ENCODE measurements at regions not wholly inside any gene's neighbourhood (a gene's known extent, or its start where the extent isn't known, plus 50 kb on each side); places are given as distances from the start of the nearest gene placed in this dataset.
A peak's percentile ranks its signal among the peaks of the same experiment; 100 is the strongest.

DNA sequence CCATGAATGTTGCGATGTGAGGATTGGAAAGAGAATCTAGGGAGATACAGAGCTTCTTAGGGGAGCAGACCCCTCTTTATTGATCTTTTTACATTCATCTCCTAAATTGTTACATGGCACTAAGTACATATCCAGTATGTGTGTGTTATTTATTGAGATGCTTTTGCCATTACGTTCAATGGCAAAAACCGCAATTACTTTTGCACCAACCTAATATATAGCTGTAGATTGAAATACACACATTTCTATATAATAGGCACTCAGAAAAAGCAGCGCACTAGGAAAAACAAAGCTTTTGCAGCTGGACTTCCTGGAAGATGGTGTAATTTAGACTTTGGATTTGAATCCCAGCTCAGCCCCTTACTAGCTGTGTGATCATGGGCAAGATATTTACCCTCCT lies 849.4 kb downstream of the SLC4A3 start:
- Histone ChIP-seq H3K9me3 (ENCODE audit: low read length) (no peaks in the 10 kb centered on the region), H3K36me3 (ENCODE audit: low read depth, low read length) (no peaks in the 10 kb centered on the region), H3K27ac (ENCODE audit: low read length) (peak overlapping the region; percentile 25; the same call in 1 of the 2 replicates), H3K4me2 (ENCODE audit: low read length) (no peak overlapping the region), H3K9me2 (replicated peaks; ENCODE audit: low read length) (no peaks in the 10 kb centered on the region), H3F3A (ENCODE audit: low read length, unreplicated experiment) (no peaks in the 10 kb centered on the region), H3K9ac (ENCODE audit: low read length) (no peak overlapping the region), H2AFZ (ENCODE audit: low read length) (no peak overlapping the region), H3K4me1 (ENCODE audit: insufficient read depth, low read length) (peaks cover 12% of the 10 kb centered on the region), H3K4me3 (ENCODE audit: low read length) (no peak overlapping the region), H3K79me2 (ENCODE audit: low read length) (no peaks in the 10 kb centered on the region), H3K27me3 (ENCODE audit: low read length) (no peaks in the 10 kb centered on the region), H4K20me1 (ENCODE audit: low read length) (no peaks in the 10 kb centered on the region)
- ChIA-PET CTCF (no interaction called here), POLR2A (ENCODE audit: unreplicated experiment) (no interaction called here)
- TF ChIP-seq, protein P1, sequence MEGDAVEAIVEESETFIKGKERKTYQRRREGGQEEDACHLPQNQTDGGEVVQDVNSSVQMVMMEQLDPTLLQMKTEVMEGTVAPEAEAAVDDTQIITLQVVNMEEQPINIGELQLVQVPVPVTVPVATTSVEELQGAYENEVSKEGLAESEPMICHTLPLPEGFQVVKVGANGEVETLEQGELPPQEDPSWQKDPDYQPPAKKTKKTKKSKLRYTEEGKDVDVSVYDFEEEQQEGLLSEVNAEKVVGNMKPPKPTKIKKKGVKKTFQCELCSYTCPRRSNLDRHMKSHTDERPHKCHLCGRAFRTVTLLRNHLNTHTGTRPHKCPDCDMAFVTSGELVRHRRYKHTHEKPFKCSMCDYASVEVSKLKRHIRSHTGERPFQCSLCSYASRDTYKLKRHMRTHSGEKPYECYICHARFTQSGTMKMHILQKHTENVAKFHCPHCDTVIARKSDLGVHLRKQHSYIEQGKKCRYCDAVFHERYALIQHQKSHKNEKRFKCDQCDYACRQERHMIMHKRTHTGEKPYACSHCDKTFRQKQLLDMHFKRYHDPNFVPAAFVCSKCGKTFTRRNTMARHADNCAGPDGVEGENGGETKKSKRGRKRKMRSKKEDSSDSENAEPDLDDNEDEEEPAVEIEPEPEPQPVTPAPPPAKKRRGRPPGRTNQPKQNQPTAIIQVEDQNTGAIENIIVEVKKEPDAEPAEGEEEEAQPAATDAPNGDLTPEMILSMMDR (conservative IDR thresholded peaks at IDR 0.05; ENCODE audit: low read depth, low read length), result no peak
- no peak for TF ChIP-seq EZH2 (IDR thresholded peaks at IDR 0.05; ENCODE audit: low read length, unreplicated experiment)
- no peak for TF ChIP-seq EZH2phosphoT487 (IDR thresholded peaks at IDR 0.05; ENCODE audit: borderline replicate concordance, low read length)
- ATAC-seq, result no peak
- no TSS peak for BruUV-seq (replicated peaks)
- intact Hi-C loops (cut with micrococcal nuclease), result no loop called here
- DNase-seq, result no peak

DNA sequence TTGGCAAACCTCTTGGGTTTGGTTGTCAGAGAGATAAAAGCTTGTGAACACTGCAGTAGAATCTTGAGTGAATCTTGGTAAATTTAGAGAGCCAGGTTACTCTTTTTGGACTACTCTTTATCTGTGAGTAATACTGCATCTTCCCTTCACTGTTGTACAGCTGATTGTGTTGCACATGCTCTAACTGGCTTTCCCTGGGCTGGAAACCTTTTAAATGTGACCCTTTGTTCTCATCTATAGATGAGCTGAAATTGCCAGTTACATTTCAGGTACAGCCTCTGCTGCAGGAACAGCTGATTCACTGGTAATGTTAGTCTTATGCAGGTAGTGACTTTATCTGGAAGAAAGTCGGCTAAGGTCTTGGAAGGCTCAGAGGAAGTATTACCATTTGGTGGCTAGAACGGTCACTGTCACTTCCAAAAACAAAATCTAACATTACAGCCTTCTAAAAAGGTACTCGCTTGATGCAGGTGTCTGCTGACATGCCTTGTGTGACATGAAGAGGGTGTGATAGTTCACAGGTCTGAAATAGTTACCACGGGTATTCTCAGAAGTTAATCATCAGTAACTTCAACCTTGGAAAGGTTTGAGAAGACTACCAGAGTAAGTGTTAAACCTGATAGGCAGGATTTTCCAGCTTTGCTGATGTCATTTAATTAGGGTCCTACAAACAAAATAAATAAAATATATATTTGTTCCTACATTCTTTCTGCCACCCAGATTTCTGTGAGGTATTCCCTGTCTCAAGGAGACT lies 851.1 kb downstream of the SLC4A3 start:
- DNase-seq, result peak; percentile 74

More for the DNA sequence above, 851.1 kb downstream of the SLC4A3 start:
- ChIA-PET POLR2A (ENCODE audit: unreplicated experiment) (interaction anchor here (0.7 kb wide), 1 partner anchor 56 kb away, joined by 3 read pairs; no protein-coding TSS in a partner anchor), CTCF (no interaction called here)
- H3F3A ChIP-seq (ENCODE audit: low read length, unreplicated experiment), result no peaks in the 10 kb centered on the region
- H3K27ac ChIP-seq (ENCODE audit: low read length), result peak overlapping the region; percentile 33
- H3K4me3 ChIP-seq (ENCODE audit: low read length), result no peak overlapping the region
- intact Hi-C loops (cut with micrococcal nuclease), result no loop called here
- no peaks in the 10 kb centered on the region for H3K27me3 ChIP-seq (ENCODE audit: low read length)
- no peak overlapping the region for H3K9ac ChIP-seq (ENCODE audit: low read length)
- peak; percentile 33; the same call in 1 of the 2 replicates for ATAC-seq
- no peak overlapping the region for H2AFZ ChIP-seq (ENCODE audit: low read length)
- no peaks in the 10 kb centered on the region for H3K79me2 ChIP-seq (ENCODE audit: low read length)
- BruUV-seq (replicated peaks), result no TSS peak
- no peak overlapping the region for H3K4me2 ChIP-seq (ENCODE audit: low read length)
- no peaks in the 10 kb centered on the region for H4K20me1 ChIP-seq (ENCODE audit: low read length)
- H3K4me1 ChIP-seq (ENCODE audit: insufficient read depth, low read length), result peaks cover 12% of the 10 kb centered on the region
- no peaks in the 10 kb centered on the region for H3K9me2 ChIP-seq (replicated peaks; ENCODE audit: low read length)
- H3K36me3 ChIP-seq (ENCODE audit: low read depth, low read length), result no peaks in the 10 kb centered on the region
- no peaks in the 10 kb centered on the region for H3K9me3 ChIP-seq (ENCODE audit: low read length)
- TF ChIP-seq EZH2 (IDR thresholded peaks at IDR 0.05; ENCODE audit: low read length, unreplicated experiment) (no peak), EZH2phosphoT487 (IDR thresholded peaks at IDR 0.05; ENCODE audit: borderline replicate concordance, low read length) (no peak)
- TF ChIP-seq, protein P1 (conservative IDR thresholded peaks at IDR 0.05; ENCODE audit: low read depth, low read length), result no peak
